Nephron progenitor cell (in vitro differentiated cells): ENCODE measurements at regions not wholly inside any gene's neighbourhood (a gene's known extent, or its start where the extent isn't known, plus 50 kb on each side); places are given as distances from the start of the nearest gene placed in this dataset.

ENCODE experiments used
- DNase-seq: peaks from one replicate; pipeline ENCODE4 v3.0.0; 2021
- H3K27ac Mint-ChIP-seq: 2 replicates; pipeline ENCODE4 v1.8.0; 2021; ENCODE audit warnings: mild to moderate bottlenecking, moderate library complexity, mixed read lengths
- H3K27me3 Mint-ChIP-seq: 2 replicates; pipeline ENCODE4 v1.8.0; 2021; ENCODE audit warnings: mild to moderate bottlenecking, low read depth, mixed read lengths; ENCODE audit not compliant: poor library complexity
- H3K36me3 Mint-ChIP-seq: 2 replicates; pipeline ENCODE4 v1.8.0; 2021; ENCODE audit warnings: low read depth, mixed read lengths
- H3K4me1 Mint-ChIP-seq: 2 replicates; pipeline ENCODE4 v1.8.0; 2021; ENCODE audit warnings: mixed read lengths
- H3K4me3 Mint-ChIP-seq: 2 replicates; pipeline ENCODE4 v1.8.0; 2021; ENCODE audit warnings: mild to moderate bottlenecking, moderate library complexity, mixed read lengths
- H3K9me3 Mint-ChIP-seq: 2 replicates; pipeline ENCODE4 v1.8.0; 2021; ENCODE audit warnings: mild to moderate bottlenecking, moderate library complexity, mixed read lengths
- CTCF ChIP-seq: fragments of 200-600 bp; sonication (generic); IDR thresholded peaks from 2 replicates; pipeline ENCODE4 v1.5.0; 2021; ENCODE audit warnings: antibody characterized with exemption

GRCh38 chr4:123469245-123469644 is 72.7 kb downstream of the SPRY1 start:
- TF ChIP-seq CTCF, result no peak

GRCh38 chr4:123469696-123470095 is 73.1 kb downstream of the SPRY1 start:
- Mint-ChIP-seq H3K27ac (no peak overlapping the region), H3K9me3 (no peaks in the 10 kb centered on the region), H3K36me3 (peaks cover 7% of the 10 kb centered on the region), H3K4me3 (no peak overlapping the region), H3K27me3 (no peaks in the 10 kb centered on the region), H3K4me1 (peaks cover 21% of the 10 kb centered on the region)
- TF ChIP-seq CTCF, result no peak
- DNase-seq, result no peak

More at GRCh38 chr4:123469245-123469644, 72.7 kb downstream of the SPRY1 start:
- peaks cover 23% of the 10 kb centered on the region for H3K4me1 Mint-ChIP-seq
- no peaks in the 10 kb centered on the region for H3K27me3 Mint-ChIP-seq
- H3K9me3 Mint-ChIP-seq, result no peaks in the 10 kb centered on the region
- peaks cover 7% of the 10 kb centered on the region for H3K36me3 Mint-ChIP-seq
- no peak overlapping the region for H3K4me3 Mint-ChIP-seq
- no peak overlapping the region for H3K27ac Mint-ChIP-seq
- no peak for DNase-seq

- H3K9me3 Mint-ChIP-seq, result no peaks in the 10 kb centered on the region
- H3K27me3 Mint-ChIP-seq, result no peaks in the 10 kb centered on the region
- peaks cover 3% of the 10 kb centered on the region for H3K36me3 Mint-ChIP-seq
- no peak overlapping the region for H3K27ac Mint-ChIP-seq
- no peak for DNase-seq
- H3K4me3 Mint-ChIP-seq, result no peak overlapping the region
- peaks cover 12% of the 10 kb centered on the region for H3K4me1 Mint-ChIP-seq
- TF ChIP-seq CTCF, result no peak
These were observed 74.0 kb downstream of the SPRY1 start for GRCh38 chr4:123470640-123471039.

GRCh38 chr4:123471655-123472369 is 75.2 kb downstream of the SPRY1 start:
- peaks cover 9% of the 10 kb centered on the region for H3K4me1 Mint-ChIP-seq
- no peaks in the 10 kb centered on the region for H3K9me3 Mint-ChIP-seq
- no peak overlapping the region for H3K4me3 Mint-ChIP-seq
- DNase-seq, result no peak
- no peaks in the 10 kb centered on the region for H3K36me3 Mint-ChIP-seq
- H3K27ac Mint-ChIP-seq, result no peak overlapping the region
- TF ChIP-seq CTCF, result no peak
- no peaks in the 10 kb centered on the region for H3K27me3 Mint-ChIP-seq

GRCh38 chr4:123474817-123475216 is 78.2 kb downstream of the SPRY1 start:
- Mint-ChIP-seq H3K9me3 (no peaks in the 10 kb centered on the region), H3K27ac (no peak overlapping the region), H3K4me1 (peaks cover 32% of the 10 kb centered on the region), H3K4me3 (no peak overlapping the region), H3K36me3 (no peaks in the 10 kb centered on the region), H3K27me3 (no peaks in the 10 kb centered on the region)
- no peak for DNase-seq
- no peak for TF ChIP-seq CTCF

GRCh38 chr4:123476089-123476488 is 79.5 kb downstream of the SPRY1 start:
- no peak for DNase-seq
- Mint-ChIP-seq H3K9me3 (no peaks in the 10 kb centered on the region), H3K27me3 (no peaks in the 10 kb centered on the region), H3K27ac (no peak overlapping the region), H3K36me3 (no peaks in the 10 kb centered on the region), H3K4me3 (no peak overlapping the region), H3K4me1 (peaks cover 38% of the 10 kb centered on the region)
- TF ChIP-seq CTCF, result no peak
